Thyroid gland (tissue), 4 donors: ENCODE measurements at regions not wholly inside any gene's neighbourhood (a gene's known extent, or its start where the extent isn't known, plus 50 kb on each side); places are given as distances from the start of the nearest gene placed in this dataset.

Experiments used
- POLR2A ChIP-seq, 2 donors: fragments of 450-650 bp; IDR thresholded peaks; one replicate each; pipeline ENCODE4 v1.6.1; 2017; ENCODE audit warnings: antibody characterized with exemption in 2 of 2, mild to moderate bottlenecking in 2 of 2, moderate library complexity in 1 of 2
- TF ChIP-seq, protein P1 (sequence below), 6 experiments: fragments of 200-600 bp in 3 of 6; fragments of 450-650 bp in 3 of 6; sonication (generic) in 3 of 6; IDR thresholded peaks; one replicate each; pipeline ENCODE4 v1.5.1; 2016 to 2019; ENCODE audit warnings: antibody characterized with exemption in 6 of 6, mild to moderate bottlenecking in 2 of 6, inconsistent platforms in 1 of 6, moderate library complexity in 1 of 6

DNA sequence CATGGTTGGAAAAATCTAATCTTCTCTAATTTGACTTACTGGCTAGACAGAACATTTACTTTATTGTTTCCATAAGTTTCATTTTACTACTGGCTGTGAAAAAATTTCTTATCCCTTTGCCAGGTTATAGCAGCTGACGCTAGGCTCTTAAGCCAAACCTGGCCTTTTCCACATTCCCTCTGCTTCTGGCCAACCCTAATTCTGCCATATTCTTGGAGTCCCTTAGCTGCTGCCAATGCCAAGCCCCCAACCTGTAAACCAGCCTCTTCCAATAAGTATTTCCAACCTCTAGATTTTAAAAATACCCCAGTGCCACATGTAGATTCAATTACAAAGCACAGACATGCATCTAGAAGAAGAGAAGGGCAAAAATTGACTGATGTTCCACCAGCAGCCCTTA is 452.3 kb upstream of the MEX3C start:
- TF ChIP-seq, protein P1, sequence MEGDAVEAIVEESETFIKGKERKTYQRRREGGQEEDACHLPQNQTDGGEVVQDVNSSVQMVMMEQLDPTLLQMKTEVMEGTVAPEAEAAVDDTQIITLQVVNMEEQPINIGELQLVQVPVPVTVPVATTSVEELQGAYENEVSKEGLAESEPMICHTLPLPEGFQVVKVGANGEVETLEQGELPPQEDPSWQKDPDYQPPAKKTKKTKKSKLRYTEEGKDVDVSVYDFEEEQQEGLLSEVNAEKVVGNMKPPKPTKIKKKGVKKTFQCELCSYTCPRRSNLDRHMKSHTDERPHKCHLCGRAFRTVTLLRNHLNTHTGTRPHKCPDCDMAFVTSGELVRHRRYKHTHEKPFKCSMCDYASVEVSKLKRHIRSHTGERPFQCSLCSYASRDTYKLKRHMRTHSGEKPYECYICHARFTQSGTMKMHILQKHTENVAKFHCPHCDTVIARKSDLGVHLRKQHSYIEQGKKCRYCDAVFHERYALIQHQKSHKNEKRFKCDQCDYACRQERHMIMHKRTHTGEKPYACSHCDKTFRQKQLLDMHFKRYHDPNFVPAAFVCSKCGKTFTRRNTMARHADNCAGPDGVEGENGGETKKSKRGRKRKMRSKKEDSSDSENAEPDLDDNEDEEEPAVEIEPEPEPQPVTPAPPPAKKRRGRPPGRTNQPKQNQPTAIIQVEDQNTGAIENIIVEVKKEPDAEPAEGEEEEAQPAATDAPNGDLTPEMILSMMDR (IDR thresholded peaks at IDR 0.05) = no peak
- TF ChIP-seq POLR2A (IDR thresholded peaks at IDR 0.05) = no peak
